GM23338 (cell line): ENCODE measurements at regions not wholly inside any gene's neighbourhood (a gene's known extent, or its start where the extent isn't known, plus 50 kb on each side); places are given as distances from the start of the nearest gene placed in this dataset.

ENCODE experiments used
- ATAC-seq: fragments of 200-7000 bp; cut with Tn5 transposase; 3 replicates; pipeline ENCODE4 v1.9.1; 2020
- DNase-seq: peaks from one replicate; pipeline ENCODE4 v3.0.0-alpha.2; 2015; ENCODE audit warnings: low spot score
- H2AFZ ChIP-seq: fragments of 200-600 bp; sonication (generic); 2 replicates; pipeline ENCODE4 v1.8.0; 2016; ENCODE audit warnings: antibody characterized with exemption, mild to moderate bottlenecking, moderate library complexity
- H3F3A ChIP-seq: fragments of 200-600 bp; sonication (generic); replicated peaks from 2 replicates; pipeline ENCODE4 v1.8.0; 2017; ENCODE audit warnings: antibody characterized with exemption, mixed run types, low read depth
- H3K27ac ChIP-seq: fragments of 200-600 bp; sonication (generic); 2 replicates; pipeline ENCODE4 v1.6.1; 2016; ENCODE audit warnings: low read depth
- H3K27me3 ChIP-seq: fragments of 200-600 bp; sonication (generic); 2 replicates; pipeline ENCODE4 v1.8.0; 2016; ENCODE audit warnings: mild to moderate bottlenecking, mixed run types, moderate library complexity; ENCODE audit not compliant: insufficient read depth
- H3K36me3 ChIP-seq: fragments of 200-600 bp; sonication (generic); 2 replicates; pipeline ENCODE4 v1.8.0; 2016; ENCODE audit warnings: mild to moderate bottlenecking; ENCODE audit not compliant: insufficient read depth
- H3K4me1 ChIP-seq: fragments of 200-600 bp; sonication (generic); 2 replicates; pipeline ENCODE4 v1.8.0; 2016; ENCODE audit warnings: mild to moderate bottlenecking, moderate library complexity; ENCODE audit not compliant: insufficient read depth
- H3K4me2 ChIP-seq: fragments of 200-600 bp; sonication (generic); 2 replicates; pipeline ENCODE4 v1.7.1; 2017; ENCODE audit warnings: mixed run types
- H3K4me3 ChIP-seq: fragments of 200-600 bp; sonication (generic); 2 replicates; pipeline ENCODE4 v1.6.1; 2016; ENCODE audit warnings: mixed run types
- H3K79me2 ChIP-seq: fragments of 200-600 bp; sonication (generic); replicated peaks from 2 replicates; pipeline ENCODE4 v1.8.0; 2017; ENCODE audit warnings: mild to moderate bottlenecking; ENCODE audit not compliant: insufficient read depth
- H3K9me2 ChIP-seq: fragments of 200-600 bp; sonication (generic); 2 replicates; pipeline ENCODE4 v1.8.0; 2017; ENCODE audit not compliant: insufficient read depth
- H4K20me1 ChIP-seq: fragments of 200-600 bp; sonication (generic); replicated peaks from 2 replicates; pipeline ENCODE4 v1.8.0; 2017; ENCODE audit warnings: mild to moderate bottlenecking; ENCODE audit not compliant: insufficient read depth
- H3K27ac Mint-ChIP-seq: 2 replicates; pipeline ENCODE4 v1.8.0; 2020; ENCODE audit warnings: inconsistent platforms, mild to moderate bottlenecking, moderate library complexity, mixed read lengths
- H3K27me3 Mint-ChIP-seq: 3 replicates; pipeline ENCODE4 v1.8.0; 2022; ENCODE audit warnings: low read depth, mild to moderate bottlenecking, moderate library complexity, mixed read lengths, inconsistent platforms; ENCODE audit not compliant: insufficient read depth, poor library complexity
- H3K36me3 Mint-ChIP-seq: 3 replicates; pipeline ENCODE4 v1.8.0; 2021; ENCODE audit warnings: low read depth, mild to moderate bottlenecking, inconsistent platforms, moderate library complexity, mixed read lengths
- H3K4me1 Mint-ChIP-seq: 3 replicates; pipeline ENCODE4 v1.8.0; 2020; ENCODE audit warnings: mild to moderate bottlenecking, inconsistent platforms, mixed read lengths
- H3K4me3 Mint-ChIP-seq: 3 replicates; pipeline ENCODE4 v1.8.0; 2021; ENCODE audit warnings: moderate library complexity, mild to moderate bottlenecking, inconsistent platforms, mixed read lengths
- H3K9me3 Mint-ChIP-seq: 3 replicates; pipeline ENCODE4 v1.8.0; 2020; ENCODE audit warnings: moderate library complexity, mild to moderate bottlenecking, inconsistent platforms, mixed read lengths
- POLR2AphosphoS5 ChIP-seq: IDR thresholded peaks from 2 replicates; pipeline ENCODE4 v1.6.1; 2016; ENCODE audit warnings: antibody characterized with exemption, low read depth
- ZNF114 ChIP-seq: fragments of 250-450 bp; sonication (Bioruptor Pico); IDR thresholded peaks from 2 replicates; pipeline ENCODE4 v1.5.0; 2020; ENCODE audit warnings: mild to moderate bottlenecking, moderate library complexity
- ZNF331 ChIP-seq: fragments of 250-450 bp; sonication (Bioruptor Pico); IDR thresholded peaks from 2 replicates; pipeline ENCODE4 v1.5.0; 2020; ENCODE audit warnings: low read depth, mild to moderate bottlenecking, moderate library complexity
- ZNF462 ChIP-seq: fragments of 250-450 bp; sonication (Bioruptor Pico); IDR thresholded peaks from 2 replicates; pipeline ENCODE4 v1.5.0; 2020; ENCODE audit warnings: mild to moderate bottlenecking, moderate library complexity
- TF ChIP-seq, protein P1 (sequence below), 2 experiments: fragments of 200-600 bp in 1 of 2; sonication (generic) in 1 of 2; conservative IDR thresholded peaks; 2 replicates each; pipeline versions ENCODE4 v1.5.1 to v1.6.1; 2016 to 2017; ENCODE audit warnings: antibody characterized with exemption in 2 of 2, low read depth in 2 of 2, mild to moderate bottlenecking in 2 of 2, moderate library complexity in 1 of 2

- no peaks in the 10 kb centered on the region for H3K9me3 Mint-ChIP-seq
- H3K27me3 Mint-ChIP-seq, result peaks cover 3% of the 10 kb centered on the region
- H3K9me2 ChIP-seq, result no peaks in the 10 kb centered on the region
- H3K4me3 ChIP-seq, result no peak overlapping the region
- no peak overlapping the region for H3K4me2 ChIP-seq
- no peaks in the 10 kb centered on the region for H4K20me1 ChIP-seq
- DNase-seq (peak; percentile 69), ATAC-seq (peak; percentile 82)
- H3K27ac ChIP-seq, result no peak overlapping the region
- H3K4me1 Mint-ChIP-seq, result no peaks in the 10 kb centered on the region; the same call in 2 of the 3 replicates
- no peak for TF ChIP-seq ZNF331 (CRISPR knock-in tag)
- TF ChIP-seq ZNF114, result no peak
- no peak for TF ChIP-seq POLR2AphosphoS5
- TF ChIP-seq, protein P1, sequence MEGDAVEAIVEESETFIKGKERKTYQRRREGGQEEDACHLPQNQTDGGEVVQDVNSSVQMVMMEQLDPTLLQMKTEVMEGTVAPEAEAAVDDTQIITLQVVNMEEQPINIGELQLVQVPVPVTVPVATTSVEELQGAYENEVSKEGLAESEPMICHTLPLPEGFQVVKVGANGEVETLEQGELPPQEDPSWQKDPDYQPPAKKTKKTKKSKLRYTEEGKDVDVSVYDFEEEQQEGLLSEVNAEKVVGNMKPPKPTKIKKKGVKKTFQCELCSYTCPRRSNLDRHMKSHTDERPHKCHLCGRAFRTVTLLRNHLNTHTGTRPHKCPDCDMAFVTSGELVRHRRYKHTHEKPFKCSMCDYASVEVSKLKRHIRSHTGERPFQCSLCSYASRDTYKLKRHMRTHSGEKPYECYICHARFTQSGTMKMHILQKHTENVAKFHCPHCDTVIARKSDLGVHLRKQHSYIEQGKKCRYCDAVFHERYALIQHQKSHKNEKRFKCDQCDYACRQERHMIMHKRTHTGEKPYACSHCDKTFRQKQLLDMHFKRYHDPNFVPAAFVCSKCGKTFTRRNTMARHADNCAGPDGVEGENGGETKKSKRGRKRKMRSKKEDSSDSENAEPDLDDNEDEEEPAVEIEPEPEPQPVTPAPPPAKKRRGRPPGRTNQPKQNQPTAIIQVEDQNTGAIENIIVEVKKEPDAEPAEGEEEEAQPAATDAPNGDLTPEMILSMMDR (conservative IDR thresholded peaks at IDR 0.05; ENCODE audit: low read depth in 2 of 2), result peak; percentile 63 to 72
- no peaks in the 10 kb centered on the region for H3K36me3 Mint-ChIP-seq
- H2AFZ ChIP-seq, result no peak overlapping the region
- no peaks in the 10 kb centered on the region for H3K27me3 ChIP-seq
- H3K79me2 ChIP-seq, result no peaks in the 10 kb centered on the region
- H3K36me3 ChIP-seq, result no peaks in the 10 kb centered on the region
- no peak overlapping the region for H3K4me3 Mint-ChIP-seq
- H3K27ac Mint-ChIP-seq, result peak overlapping the region; percentile 21; the same call in 1 of the 2 replicates
- no peaks in the 10 kb centered on the region for H3K4me1 ChIP-seq
- H3F3A ChIP-seq, result no peaks in the 10 kb centered on the region
Observed at GRCh38 chr18:67199993-67200617, 316.4 kb downstream of the DSEL start.

DNA sequence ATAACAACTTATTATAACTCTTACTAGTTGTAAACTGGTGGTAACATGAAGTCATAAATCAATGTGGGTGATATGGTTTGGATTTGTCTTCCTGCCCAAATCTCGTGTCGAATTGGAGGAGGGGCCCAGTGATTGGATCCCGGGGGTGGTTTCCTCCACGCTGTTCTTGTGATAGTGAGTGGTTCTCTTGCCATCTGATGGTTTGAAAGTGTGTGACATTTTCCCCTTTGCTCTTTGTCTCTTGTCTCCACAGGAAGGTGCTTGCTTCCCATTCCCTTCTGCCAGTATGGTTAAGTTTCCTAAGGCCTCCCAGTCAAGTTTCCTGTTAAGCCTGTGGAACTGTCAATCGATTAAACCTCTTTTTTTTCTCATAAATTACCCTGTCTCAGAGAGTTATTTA lies 321.6 kb downstream of the DSEL start:
- H3K36me3 Mint-ChIP-seq, result no peaks in the 10 kb centered on the region
- Histone ChIP-seq H2AFZ (peak overlapping the region; percentile 38; the same call in 1 of the 2 replicates), H3K27ac (no peak overlapping the region), H3K36me3 (no peaks in the 10 kb centered on the region), H3K9me2 (no peaks in the 10 kb centered on the region), H4K20me1 (no peaks in the 10 kb centered on the region), H3F3A (no peaks in the 10 kb centered on the region), H3K4me3 (no peak overlapping the region), H3K27me3 (no peaks in the 10 kb centered on the region), H3K4me1 (no peaks in the 10 kb centered on the region), H3K4me2 (no peak overlapping the region), H3K79me2 (no peaks in the 10 kb centered on the region)
- H3K4me3 Mint-ChIP-seq, result no peak overlapping the region
- H3K9me3 Mint-ChIP-seq, result no peaks in the 10 kb centered on the region
- ATAC-seq (peak; percentile 39; the same call in 2 of the 3 replicates), DNase-seq (peak; percentile 36)
- H3K27me3 Mint-ChIP-seq, result peaks cover 1% of the 10 kb centered on the region
- peaks cover 2% of the 10 kb centered on the region; the same call in 1 of the 3 replicates for H3K4me1 Mint-ChIP-seq
- no peak overlapping the region for H3K27ac Mint-ChIP-seq
- TF ChIP-seq, protein P1 (conservative IDR thresholded peaks at IDR 0.05; ENCODE audit: low read depth in 2 of 2), result peak in 1 of 2 experiments; percentile 39; a peak in 2 of 4 replicates
- TF ChIP-seq ZNF462 (CRISPR knock-in tag), result no peak
